GM23338 (cell line): ENCODE measurements at regions not wholly inside any gene's neighbourhood (a gene's known extent, or its start where the extent isn't known, plus 50 kb on each side); places are given as distances from the start of the nearest gene placed in this dataset.

Experiments used
- CTCF ChIP-seq, 2 experiments: fragments of 200-600 bp in 1 of 2; sonication (generic) in 1 of 2; conservative IDR thresholded peaks; 2 replicates each; pipeline versions ENCODE4 v1.5.1 to v1.6.1; 2016 to 2017; ENCODE audit warnings: antibody characterized with exemption in 2 of 2, low read depth in 2 of 2, mild to moderate bottlenecking in 2 of 2, moderate library complexity in 1 of 2
- EZH2 ChIP-seq: fragments of 200-600 bp; sonication (generic); IDR thresholded peaks from one replicate; pipeline ENCODE4 v1.8.0; 2017; ENCODE audit warnings: antibody characterized with exemption, mild to moderate bottlenecking, low read depth; ENCODE audit not compliant: unreplicated experiment
- EZH2phosphoT487 ChIP-seq: fragments of 200-600 bp; sonication (generic); IDR thresholded peaks from one replicate; pipeline ENCODE4 v1.8.1; 2018; ENCODE audit warnings: antibody characterized with exemption; ENCODE audit not compliant: unreplicated experiment
- JUNB ChIP-seq: IDR thresholded peaks from one replicate; pipeline ENCODE4 v1.6.1; 2016; ENCODE audit warnings: antibody characterized with exemption; ENCODE audit not compliant: unreplicated experiment
- ZNF114 ChIP-seq: fragments of 250-450 bp; sonication (Bioruptor Pico); IDR thresholded peaks from 2 replicates; pipeline ENCODE4 v1.5.0; 2020; ENCODE audit warnings: mild to moderate bottlenecking, moderate library complexity
- TF ChIP-seq, protein P1 (sequence below): IDR thresholded peaks from one replicate; pipeline ENCODE4 v1.6.1; 2018; ENCODE audit warnings: antibody characterized with exemption; ENCODE audit not compliant: unreplicated experiment

DNA sequence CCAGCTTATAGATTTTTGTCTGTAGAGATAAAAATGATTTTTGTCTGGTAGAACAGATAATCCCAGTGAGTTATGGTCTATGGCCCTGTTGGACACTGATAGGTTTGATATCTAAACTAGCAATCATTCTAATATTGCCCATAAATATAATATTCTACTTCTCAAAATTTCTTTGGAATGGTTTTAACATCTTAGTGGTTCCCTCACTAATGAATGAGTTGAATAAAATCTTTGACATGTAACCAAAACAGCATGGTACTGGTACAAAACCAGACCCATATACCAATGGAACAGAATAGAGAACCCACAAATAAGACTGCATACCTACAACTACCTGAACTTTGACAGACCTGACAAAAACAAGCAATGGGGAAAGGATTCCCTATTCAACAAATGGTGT lies 219.7 kb downstream of the SEC61B start:
- TF ChIP-seq CTCF (conservative IDR thresholded peaks at IDR 0.05; ENCODE audit: low read depth in 2 of 2) (no peak), EZH2phosphoT487 (no peak), ZNF114 (CRISPR knock-in tag) (no peak), JUNB (no peak), EZH2 (no peak)
- TF ChIP-seq, protein P1, sequence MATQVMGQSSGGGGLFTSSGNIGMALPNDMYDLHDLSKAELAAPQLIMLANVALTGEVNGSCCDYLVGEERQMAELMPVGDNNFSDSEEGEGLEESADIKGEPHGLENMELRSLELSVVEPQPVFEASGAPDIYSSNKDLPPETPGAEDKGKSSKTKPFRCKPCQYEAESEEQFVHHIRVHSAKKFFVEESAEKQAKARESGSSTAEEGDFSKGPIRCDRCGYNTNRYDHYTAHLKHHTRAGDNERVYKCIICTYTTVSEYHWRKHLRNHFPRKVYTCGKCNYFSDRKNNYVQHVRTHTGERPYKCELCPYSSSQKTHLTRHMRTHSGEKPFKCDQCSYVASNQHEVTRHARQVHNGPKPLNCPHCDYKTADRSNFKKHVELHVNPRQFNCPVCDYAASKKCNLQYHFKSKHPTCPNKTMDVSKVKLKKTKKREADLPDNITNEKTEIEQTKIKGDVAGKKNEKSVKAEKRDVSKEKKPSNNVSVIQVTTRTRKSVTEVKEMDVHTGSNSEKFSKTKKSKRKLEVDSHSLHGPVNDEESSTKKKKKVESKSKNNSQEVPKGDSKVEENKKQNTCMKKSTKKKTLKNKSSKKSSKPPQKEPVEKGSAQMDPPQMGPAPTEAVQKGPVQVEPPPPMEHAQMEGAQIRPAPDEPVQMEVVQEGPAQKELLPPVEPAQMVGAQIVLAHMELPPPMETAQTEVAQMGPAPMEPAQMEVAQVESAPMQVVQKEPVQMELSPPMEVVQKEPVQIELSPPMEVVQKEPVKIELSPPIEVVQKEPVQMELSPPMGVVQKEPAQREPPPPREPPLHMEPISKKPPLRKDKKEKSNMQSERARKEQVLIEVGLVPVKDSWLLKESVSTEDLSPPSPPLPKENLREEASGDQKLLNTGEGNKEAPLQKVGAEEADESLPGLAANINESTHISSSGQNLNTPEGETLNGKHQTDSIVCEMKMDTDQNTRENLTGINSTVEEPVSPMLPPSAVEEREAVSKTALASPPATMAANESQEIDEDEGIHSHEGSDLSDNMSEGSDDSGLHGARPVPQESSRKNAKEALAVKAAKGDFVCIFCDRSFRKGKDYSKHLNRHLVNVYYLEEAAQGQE: no peak
